GM23338 (cell line): ENCODE measurements at regions not wholly inside any gene's neighbourhood (a gene's known extent, or its start where the extent isn't known, plus 50 kb on each side); places are given as distances from the start of the nearest gene placed in this dataset.
A peak's percentile ranks its signal among the peaks of the same experiment; 100 is the strongest.

ENCODE experiments used
- ATAC-seq: fragments of 200-7000 bp; cut with Tn5 transposase; 3 replicates; pipeline ENCODE4 v1.9.1; 2020
- DNase-seq: peaks from one replicate; pipeline ENCODE4 v3.0.0-alpha.2; 2015; ENCODE audit warnings: low spot score
- H2AFZ ChIP-seq: fragments of 200-600 bp; sonication (generic); 2 replicates; pipeline ENCODE4 v1.8.0; 2016; ENCODE audit warnings: antibody characterized with exemption, mild to moderate bottlenecking, moderate library complexity
- H3F3A ChIP-seq: fragments of 200-600 bp; sonication (generic); replicated peaks from 2 replicates; pipeline ENCODE4 v1.8.0; 2017; ENCODE audit warnings: antibody characterized with exemption, mixed run types, low read depth
- H3K27ac ChIP-seq: fragments of 200-600 bp; sonication (generic); 2 replicates; pipeline ENCODE4 v1.6.1; 2016; ENCODE audit warnings: low read depth
- H3K27me3 ChIP-seq: fragments of 200-600 bp; sonication (generic); 2 replicates; pipeline ENCODE4 v1.8.0; 2016; ENCODE audit warnings: mild to moderate bottlenecking, mixed run types, moderate library complexity; ENCODE audit not compliant: insufficient read depth
- H3K36me3 ChIP-seq: fragments of 200-600 bp; sonication (generic); 2 replicates; pipeline ENCODE4 v1.8.0; 2016; ENCODE audit warnings: mild to moderate bottlenecking; ENCODE audit not compliant: insufficient read depth
- H3K4me1 ChIP-seq: fragments of 200-600 bp; sonication (generic); 2 replicates; pipeline ENCODE4 v1.8.0; 2016; ENCODE audit warnings: mild to moderate bottlenecking, moderate library complexity; ENCODE audit not compliant: insufficient read depth
- H3K4me2 ChIP-seq: fragments of 200-600 bp; sonication (generic); 2 replicates; pipeline ENCODE4 v1.7.1; 2017; ENCODE audit warnings: mixed run types
- H3K4me3 ChIP-seq: fragments of 200-600 bp; sonication (generic); 2 replicates; pipeline ENCODE4 v1.6.1; 2016; ENCODE audit warnings: mixed run types
- H3K79me2 ChIP-seq: fragments of 200-600 bp; sonication (generic); replicated peaks from 2 replicates; pipeline ENCODE4 v1.8.0; 2017; ENCODE audit warnings: mild to moderate bottlenecking; ENCODE audit not compliant: insufficient read depth
- H3K9me2 ChIP-seq: fragments of 200-600 bp; sonication (generic); 2 replicates; pipeline ENCODE4 v1.8.0; 2017; ENCODE audit not compliant: insufficient read depth
- H4K20me1 ChIP-seq: fragments of 200-600 bp; sonication (generic); replicated peaks from 2 replicates; pipeline ENCODE4 v1.8.0; 2017; ENCODE audit warnings: mild to moderate bottlenecking; ENCODE audit not compliant: insufficient read depth
- H3K27ac Mint-ChIP-seq: 2 replicates; pipeline ENCODE4 v1.8.0; 2020; ENCODE audit warnings: inconsistent platforms, mild to moderate bottlenecking, moderate library complexity, mixed read lengths
- H3K27me3 Mint-ChIP-seq: 3 replicates; pipeline ENCODE4 v1.8.0; 2022; ENCODE audit warnings: low read depth, mild to moderate bottlenecking, moderate library complexity, mixed read lengths, inconsistent platforms; ENCODE audit not compliant: insufficient read depth, poor library complexity
- H3K36me3 Mint-ChIP-seq: 3 replicates; pipeline ENCODE4 v1.8.0; 2021; ENCODE audit warnings: low read depth, mild to moderate bottlenecking, inconsistent platforms, moderate library complexity, mixed read lengths
- H3K4me1 Mint-ChIP-seq: 3 replicates; pipeline ENCODE4 v1.8.0; 2020; ENCODE audit warnings: mild to moderate bottlenecking, inconsistent platforms, mixed read lengths
- H3K4me3 Mint-ChIP-seq: 3 replicates; pipeline ENCODE4 v1.8.0; 2021; ENCODE audit warnings: moderate library complexity, mild to moderate bottlenecking, inconsistent platforms, mixed read lengths
- H3K9me3 Mint-ChIP-seq: 3 replicates; pipeline ENCODE4 v1.8.0; 2020; ENCODE audit warnings: moderate library complexity, mild to moderate bottlenecking, inconsistent platforms, mixed read lengths
- CREB1 ChIP-seq: fragments of 250-450 bp; sonication (Bioruptor Pico); IDR thresholded peaks from 2 replicates; pipeline ENCODE4 v1.5.0; 2020; ENCODE audit warnings: low read depth, mild to moderate bottlenecking, moderate library complexity
- EZH2 ChIP-seq: fragments of 200-600 bp; sonication (generic); IDR thresholded peaks from one replicate; pipeline ENCODE4 v1.8.0; 2017; ENCODE audit warnings: antibody characterized with exemption, mild to moderate bottlenecking, low read depth; ENCODE audit not compliant: unreplicated experiment
- EZH2phosphoT487 ChIP-seq: fragments of 200-600 bp; sonication (generic); IDR thresholded peaks from one replicate; pipeline ENCODE4 v1.8.1; 2018; ENCODE audit warnings: antibody characterized with exemption; ENCODE audit not compliant: unreplicated experiment
- JUNB ChIP-seq: IDR thresholded peaks from one replicate; pipeline ENCODE4 v1.6.1; 2016; ENCODE audit warnings: antibody characterized with exemption; ENCODE audit not compliant: unreplicated experiment
- POLR2AphosphoS5 ChIP-seq: IDR thresholded peaks from 2 replicates; pipeline ENCODE4 v1.6.1; 2016; ENCODE audit warnings: antibody characterized with exemption, low read depth
- STAT1 ChIP-seq: IDR thresholded peaks from one replicate; pipeline ENCODE4 v1.6.1; 2016; ENCODE audit warnings: antibody characterized with exemption; ENCODE audit not compliant: unreplicated experiment
- ZNF114 ChIP-seq: fragments of 250-450 bp; sonication (Bioruptor Pico); IDR thresholded peaks from 2 replicates; pipeline ENCODE4 v1.5.0; 2020; ENCODE audit warnings: mild to moderate bottlenecking, moderate library complexity
- ZNF331 ChIP-seq: fragments of 250-450 bp; sonication (Bioruptor Pico); IDR thresholded peaks from 2 replicates; pipeline ENCODE4 v1.5.0; 2020; ENCODE audit warnings: low read depth, mild to moderate bottlenecking, moderate library complexity
- ZNF462 ChIP-seq: fragments of 250-450 bp; sonication (Bioruptor Pico); IDR thresholded peaks from 2 replicates; pipeline ENCODE4 v1.5.0; 2020; ENCODE audit warnings: mild to moderate bottlenecking, moderate library complexity

- TF ChIP-seq ZNF462 (CRISPR knock-in tag), result no peak
These were observed 113.4 kb upstream of the KBTBD8 start (continued) for GRCh38 chr3:66884659-66885058.

DNA sequence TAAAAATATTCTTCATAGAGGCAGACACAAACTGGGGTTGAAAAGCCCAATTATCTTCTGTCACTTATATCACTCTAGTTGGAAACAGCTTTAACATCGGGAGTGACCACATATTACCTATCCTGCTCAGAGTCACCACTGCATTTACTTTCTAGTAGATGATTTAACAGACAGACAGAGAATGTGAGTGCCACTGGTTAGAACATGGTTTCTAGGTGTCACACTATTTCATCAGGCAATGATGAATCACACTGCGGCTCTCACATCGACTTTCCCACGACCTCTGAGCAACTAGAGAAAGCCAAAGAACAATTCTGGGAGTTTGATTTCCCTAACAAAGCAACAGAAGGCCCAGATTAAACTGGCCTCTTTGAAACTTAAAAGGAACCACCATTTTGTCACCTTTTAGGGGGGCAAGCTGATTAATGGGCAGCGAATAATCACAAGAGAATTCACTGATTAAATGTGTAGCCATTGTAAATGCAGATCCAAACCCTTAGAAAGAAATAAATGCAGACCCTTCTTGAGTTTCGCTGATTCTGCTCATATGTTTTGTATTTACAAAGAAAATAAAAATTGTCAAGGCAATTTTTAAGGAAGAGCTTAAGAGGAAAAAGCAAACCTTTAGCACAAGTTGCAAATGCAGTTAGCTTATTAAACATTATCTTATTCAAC lies 112.6 kb upstream of the KBTBD8 start:
- Histone ChIP-seq H3K4me2 (no peak overlapping the region; the same call in 1 of the 2 replicates), H3K4me3 (no peak overlapping the region), H2AFZ (no peak overlapping the region), H4K20me1 (no peaks in the 10 kb centered on the region), H3F3A (no peaks in the 10 kb centered on the region), H3K79me2 (no peaks in the 10 kb centered on the region), H3K4me1 (0 out of 2 replicates have a peak, but pooled peaks cover 13% of the 10 kb centered on the region), H3K27me3 (no peaks in the 10 kb centered on the region), H3K9me2 (peaks cover 4% of the 10 kb centered on the region; the same call in 1 of the 2 replicates), H3K27ac (no peak overlapping the region), H3K36me3 (no peaks in the 10 kb centered on the region)
- peak; percentile 52 for DNase-seq
- ATAC-seq, result no peak; the same call in 2 of the 3 replicates
- Mint-ChIP-seq H3K4me3 (no peak overlapping the region), H3K27ac (no peak overlapping the region; the same call in 1 of the 2 replicates), H3K27me3 (no peaks in the 10 kb centered on the region), H3K9me3 (peaks cover 3% of the 10 kb centered on the region; the same call in 1 of the 3 replicates), H3K4me1 (peaks cover 14% of the 10 kb centered on the region), H3K36me3 (no peaks in the 10 kb centered on the region)
- TF ChIP-seq STAT1 (no peak), EZH2 (no peak), ZNF114 (no peak), EZH2phosphoT487 (no peak), ZNF462 (CRISPR knock-in tag) (no peak), POLR2AphosphoS5 (no peak), CREB1 (CRISPR knock-in tag) (no peak), ZNF331 (no peak), JUNB (no peak)
